CD4-positive, alpha-beta T cell (primary cell): ENCODE measurements at regions not wholly inside any gene's neighbourhood (a gene's known extent, or its start where the extent isn't known, plus 50 kb on each side); places are given as distances from the start of the nearest gene placed in this dataset.

Source experiments
- ATAC-seq: fragments of 200-7000 bp; cut with Tn5 transposase; one replicate; pipeline ENCODE4 v1.10.0; 2022; ENCODE audit warnings: mild to moderate bottlenecking; ENCODE audit not compliant: poor library complexity
- CTCF ChIA-PET: fragments of 350-600 bp; sonication (Branson Sonifier 250); formaldehyde crosslinking; loops from one replicate; lab custom pipeline; 2021; ENCODE audit warnings: antibody characterized with exemption, inconsistent platforms; lab: Charles Lee
- POLR2A ChIA-PET: fragments of 350-600 bp; sonication (Branson Sonifier 250); formaldehyde crosslinking; loops from one replicate; lab custom pipeline; 2021; ENCODE audit warnings: antibody characterized with exemption, inconsistent platforms; lab: Charles Lee
- DNase-seq, 14 experiments: peaks; one replicate each; pipeline ENCODE4 v3.0.0-alpha.2; 2013 to 2020; ENCODE audit warnings: mixed read lengths in 2 of 14
- H3K27ac ChIP-seq, 2 donors: one replicate each; pipeline versions ENCODE4 v1.5.1 to v1.7.0; 2013; ENCODE audit warnings: low read length in 2 of 2, low read depth in 1 of 2, mild to moderate bottlenecking in 1 of 2
- H3K27me3 ChIP-seq, 2 experiments: 1 replicate in 1 of 2; 2 replicates in 1 of 2; pipeline versions ENCODE4 v1.6.1 to v1.7.0; 2013; ENCODE audit warnings: low read length in 2 of 2, control low read depth in 1 of 2, mild to moderate bottlenecking in 1 of 2, moderate library complexity in 1 of 2; ENCODE audit not compliant: insufficient read depth in 2 of 2, control insufficient read depth in 1 of 2
- H3K36me3 ChIP-seq: one replicate; pipeline ENCODE4 v1.6.1; 2013; ENCODE audit warnings: low read length, control low read depth; ENCODE audit not compliant: insufficient read depth
- H3K4me1 ChIP-seq: one replicate; pipeline ENCODE4 v1.6.1; 2013; ENCODE audit warnings: low read length, control low read depth; ENCODE audit not compliant: insufficient read depth
- H3K4me3 ChIP-seq: one replicate; pipeline ENCODE4 v1.5.1; 2013; ENCODE audit warnings: mild to moderate bottlenecking, low read length, moderate library complexity
- H3K9me3 ChIP-seq, 2 experiments: 1 replicate in 1 of 2; 2 replicates in 1 of 2; pipeline versions ENCODE4 v1.6.1 to v1.7.0; 2013; ENCODE audit warnings: low read length in 2 of 2, mild to moderate bottlenecking in 2 of 2, control low read depth in 1 of 2, moderate library complexity in 1 of 2; ENCODE audit not compliant: control insufficient read depth in 1 of 2, insufficient read depth in 1 of 2
- H3K27ac Mint-ChIP-seq: one replicate; pipeline ENCODE4 v1.8.0; 2020; ENCODE audit warnings: mixed read lengths
- H3K27me3 Mint-ChIP-seq: one replicate; pipeline ENCODE4 v1.8.0; 2021; ENCODE audit warnings: mixed read lengths
- H3K36me3 Mint-ChIP-seq: one replicate; pipeline ENCODE4 v1.8.0; 2021; ENCODE audit warnings: low read depth, mixed read lengths
- H3K4me1 Mint-ChIP-seq: one replicate; pipeline ENCODE4 v1.8.0; 2021; ENCODE audit warnings: low read depth, mixed read lengths
- H3K4me3 Mint-ChIP-seq: one replicate; pipeline ENCODE4 v1.8.0; 2020; ENCODE audit warnings: mild to moderate bottlenecking, mixed read lengths
- H3K9me3 Mint-ChIP-seq: one replicate; pipeline ENCODE4 v1.8.0; 2020; ENCODE audit warnings: mixed read lengths
- intact Hi-C, 2 experiments: fragments of 100-400 bp; cut with DNase I in 1 of 2; cut with micrococcal nuclease in 1 of 2; formaldehyde crosslinking; loops; one replicate each; pipeline versions ENCODE4 v1.15.1 to v1.9.0; 2023 to 2025; cut with DNase I, micrococcal nuclease
- TF ChIP-seq, protein P1 (sequence below): fragments of 200-600 bp; IDR thresholded peaks from one replicate; pipeline ENCODE4 v1.8.0; 2022; ENCODE audit warnings: antibody characterized with exemption, mild to moderate bottlenecking

GRCh38 chr5:74082512-74083055 is 456.6 kb downstream of the ARHGEF28 start:
- Mint-ChIP-seq H3K4me3 (no peak overlapping the region), H3K27me3 (peaks cover 11% of the 10 kb centered on the region), H3K36me3 (no peaks in the 10 kb centered on the region), H3K4me1 (no peaks in the 10 kb centered on the region), H3K27ac (no peak overlapping the region), H3K9me3 (no peaks in the 10 kb centered on the region)
- no peak for DNase-seq
- ChIA-PET CTCF (no interaction called here), POLR2A (no interaction called here)
- Histone ChIP-seq H3K9me3 (no peaks in the 10 kb centered on the region), H3K36me3 (no peaks in the 10 kb centered on the region), H3K4me3 (no peak overlapping the region), H3K4me1 (no peaks in the 10 kb centered on the region), H3K27me3 (no peaks in the 10 kb centered on the region), H3K27ac (no peak overlapping the region)
- intact Hi-C loops: no loop called here
- no peak for ATAC-seq
- TF ChIP-seq, protein P1, sequence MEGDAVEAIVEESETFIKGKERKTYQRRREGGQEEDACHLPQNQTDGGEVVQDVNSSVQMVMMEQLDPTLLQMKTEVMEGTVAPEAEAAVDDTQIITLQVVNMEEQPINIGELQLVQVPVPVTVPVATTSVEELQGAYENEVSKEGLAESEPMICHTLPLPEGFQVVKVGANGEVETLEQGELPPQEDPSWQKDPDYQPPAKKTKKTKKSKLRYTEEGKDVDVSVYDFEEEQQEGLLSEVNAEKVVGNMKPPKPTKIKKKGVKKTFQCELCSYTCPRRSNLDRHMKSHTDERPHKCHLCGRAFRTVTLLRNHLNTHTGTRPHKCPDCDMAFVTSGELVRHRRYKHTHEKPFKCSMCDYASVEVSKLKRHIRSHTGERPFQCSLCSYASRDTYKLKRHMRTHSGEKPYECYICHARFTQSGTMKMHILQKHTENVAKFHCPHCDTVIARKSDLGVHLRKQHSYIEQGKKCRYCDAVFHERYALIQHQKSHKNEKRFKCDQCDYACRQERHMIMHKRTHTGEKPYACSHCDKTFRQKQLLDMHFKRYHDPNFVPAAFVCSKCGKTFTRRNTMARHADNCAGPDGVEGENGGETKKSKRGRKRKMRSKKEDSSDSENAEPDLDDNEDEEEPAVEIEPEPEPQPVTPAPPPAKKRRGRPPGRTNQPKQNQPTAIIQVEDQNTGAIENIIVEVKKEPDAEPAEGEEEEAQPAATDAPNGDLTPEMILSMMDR: no peak

- Mint-ChIP-seq H3K4me1 (no peaks in the 10 kb centered on the region), H3K4me3 (no peak overlapping the region), H3K27ac (no peak overlapping the region), H3K36me3 (no peaks in the 10 kb centered on the region), H3K27me3 (peaks cover 4% of the 10 kb centered on the region), H3K9me3 (no peaks in the 10 kb centered on the region)
- Histone ChIP-seq H3K9me3 (no peaks in the 10 kb centered on the region), H3K27ac (no peak overlapping the region), H3K27me3 (no peaks in the 10 kb centered on the region), H3K4me3 (no peak overlapping the region), H3K4me1 (no peaks in the 10 kb centered on the region), H3K36me3 (no peaks in the 10 kb centered on the region)
- DNase-seq (no peak), ATAC-seq (no peak)
- intact Hi-C loops: no loop called here
- CTCF ChIA-PET: no interaction called here
- POLR2A ChIA-PET: no interaction called here
- TF ChIP-seq, protein P1: no peak
These were observed 455.1 kb downstream of the ARHGEF28 start for GRCh38 chr5:74081126-74081525.

DNA sequence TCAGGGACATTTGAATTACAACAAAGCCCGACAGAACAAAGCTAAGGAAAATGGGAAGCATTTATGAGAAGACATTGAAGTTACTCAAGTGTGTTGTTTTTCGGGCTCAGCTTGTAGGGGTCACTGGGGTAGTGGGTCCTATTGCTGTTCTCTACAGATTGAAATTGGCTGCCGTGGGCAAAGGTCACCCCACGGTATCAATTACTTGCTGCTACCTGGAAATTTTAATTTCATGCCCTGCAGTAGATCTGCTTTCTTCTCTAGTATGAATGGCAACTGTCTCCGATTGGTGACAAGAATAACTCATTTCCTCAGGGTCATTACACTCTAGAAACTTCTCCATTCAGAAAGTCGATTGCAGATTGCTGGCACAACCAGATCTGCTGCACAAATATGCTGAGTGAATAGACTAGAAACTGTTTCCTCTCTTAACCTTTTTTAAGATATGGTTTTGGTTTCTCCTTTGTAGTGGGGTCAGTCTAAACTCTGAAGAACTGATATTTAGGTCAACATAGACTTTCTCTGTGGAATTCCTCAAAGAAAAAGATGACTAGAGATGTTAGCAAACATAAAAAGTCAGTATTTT is 454.1 kb downstream of the ARHGEF28 start:
- intact Hi-C loops: no loop called here
- Mint-ChIP-seq H3K4me3 (no peak overlapping the region), H3K4me1 (no peaks in the 10 kb centered on the region), H3K27me3 (peaks cover 4% of the 10 kb centered on the region), H3K27ac (no peak overlapping the region), H3K9me3 (no peaks in the 10 kb centered on the region), H3K36me3 (no peaks in the 10 kb centered on the region)
- CTCF ChIA-PET: no interaction called here
- POLR2A ChIA-PET: no interaction called here
- ATAC-seq: no peak
- Histone ChIP-seq H3K27me3 (no peaks in the 10 kb centered on the region), H3K4me3 (no peak overlapping the region), H3K9me3 (no peaks in the 10 kb centered on the region), H3K36me3 (no peaks in the 10 kb centered on the region), H3K4me1 (no peaks in the 10 kb centered on the region), H3K27ac (no peak overlapping the region)
- DNase-seq: no peak
- TF ChIP-seq, protein P1: no peak
